A673 (cell line): ENCODE measurements at regions not wholly inside any gene's neighbourhood (a gene's known extent, or its start where the extent isn't known, plus 50 kb on each side); places are given as distances from the start of the nearest gene placed in this dataset.

ENCODE experiments used
- BruUV-seq: library from RNA; stranded (reverse); fragments of 400-500 nt; replicated peaks from 2 replicates; lab custom pipeline; 2021; lab: Mats Ljungman, UMichigan
- CTCF ChIA-PET: fragments of 300-600 bp; sonication (Branson Sonifier 250); formaldehyde crosslinking; loops from one replicate; lab custom pipeline; 2022; ENCODE audit warnings: antibody characterized with exemption; lab: Charles Lee
- POLR2A ChIA-PET: fragments of 300-600 bp; sonication (Branson Sonifier 250); formaldehyde crosslinking; loops from one replicate; lab custom pipeline; 2022; ENCODE audit warnings: antibody characterized with exemption; ENCODE audit not compliant: low non-redundant PET; lab: Charles Lee
- DNase-seq: peaks from one replicate; pipeline ENCODE4 v3.0.0-alpha.2; 2015; ENCODE audit warnings: low spot score
- H3K27ac ChIP-seq: fragments of 200-600 bp; sonication (generic); 2 replicates; pipeline ENCODE4 v1.5.1; 2016; ENCODE audit warnings: mixed run types, low read depth, mild to moderate bottlenecking, mixed read lengths, antibody characterized with exemption, low read length; ENCODE audit not compliant: poor library complexity, severe bottlenecking
- H3K27me3 ChIP-seq: fragments of 200-600 bp; sonication (generic); replicated peaks from 2 replicates; pipeline ENCODE4 v1.6.1; 2017; ENCODE audit warnings: mixed run types, low read depth, mild to moderate bottlenecking, mixed read lengths, antibody characterized with exemption, low read length; ENCODE audit not compliant: insufficient read depth, poor library complexity
- H3K36me3 ChIP-seq: fragments of 200-600 bp; sonication (generic); 2 replicates; pipeline ENCODE4 v1.6.1; 2016; ENCODE audit warnings: mixed run types, mild to moderate bottlenecking, mixed read lengths, antibody characterized with exemption, low read length; ENCODE audit not compliant: insufficient read depth, poor library complexity, severe bottlenecking
- H3K4me1 ChIP-seq: fragments of 200-600 bp; sonication (generic); 2 replicates; pipeline ENCODE4 v1.6.1; 2017; ENCODE audit warnings: mixed run types, mild to moderate bottlenecking, mixed read lengths, antibody characterized with exemption, low read length; ENCODE audit not compliant: insufficient read depth, poor library complexity, severe bottlenecking
- H3K4me3 ChIP-seq: fragments of 200-600 bp; sonication (generic); 2 replicates; pipeline ENCODE4 v1.5.1; 2016; ENCODE audit warnings: low read depth, mixed run types, mild to moderate bottlenecking, mixed read lengths, low read length; ENCODE audit not compliant: poor library complexity, severe bottlenecking
- H3K9me3 ChIP-seq: fragments of 200-600 bp; sonication (generic); 2 replicates; pipeline ENCODE4 v1.6.1; 2016; ENCODE audit warnings: mixed run types, low read depth, mild to moderate bottlenecking, mixed read lengths, antibody characterized with exemption, low read length; ENCODE audit not compliant: poor library complexity, severe bottlenecking
- EZH2 ChIP-seq: fragments of 200-600 bp; sonication (generic); IDR thresholded peaks from 2 replicates; pipeline ENCODE4 v1.6.1; 2017; ENCODE audit warnings: borderline replicate concordance, low read depth, mild to moderate bottlenecking, mixed read lengths, antibody characterized with exemption, low read length; ENCODE audit not compliant: poor library complexity, severe bottlenecking
- intact Hi-C: fragments of 100-400 bp; cut with micrococcal nuclease; formaldehyde crosslinking; loops from one replicate; pipeline ENCODE4 v1.10.0; 2022; ENCODE audit not compliant: unreplicated experiment
- TF ChIP-seq, protein P1 (sequence below): fragments of 300-800, 200-600 bp; sonication (generic); conservative IDR thresholded peaks from 2 replicates; pipeline ENCODE4 v1.5.1; 2017; ENCODE audit warnings: low read depth, mild to moderate bottlenecking, antibody characterized with exemption, low read length, moderate library complexity, mixed read lengths

DNA sequence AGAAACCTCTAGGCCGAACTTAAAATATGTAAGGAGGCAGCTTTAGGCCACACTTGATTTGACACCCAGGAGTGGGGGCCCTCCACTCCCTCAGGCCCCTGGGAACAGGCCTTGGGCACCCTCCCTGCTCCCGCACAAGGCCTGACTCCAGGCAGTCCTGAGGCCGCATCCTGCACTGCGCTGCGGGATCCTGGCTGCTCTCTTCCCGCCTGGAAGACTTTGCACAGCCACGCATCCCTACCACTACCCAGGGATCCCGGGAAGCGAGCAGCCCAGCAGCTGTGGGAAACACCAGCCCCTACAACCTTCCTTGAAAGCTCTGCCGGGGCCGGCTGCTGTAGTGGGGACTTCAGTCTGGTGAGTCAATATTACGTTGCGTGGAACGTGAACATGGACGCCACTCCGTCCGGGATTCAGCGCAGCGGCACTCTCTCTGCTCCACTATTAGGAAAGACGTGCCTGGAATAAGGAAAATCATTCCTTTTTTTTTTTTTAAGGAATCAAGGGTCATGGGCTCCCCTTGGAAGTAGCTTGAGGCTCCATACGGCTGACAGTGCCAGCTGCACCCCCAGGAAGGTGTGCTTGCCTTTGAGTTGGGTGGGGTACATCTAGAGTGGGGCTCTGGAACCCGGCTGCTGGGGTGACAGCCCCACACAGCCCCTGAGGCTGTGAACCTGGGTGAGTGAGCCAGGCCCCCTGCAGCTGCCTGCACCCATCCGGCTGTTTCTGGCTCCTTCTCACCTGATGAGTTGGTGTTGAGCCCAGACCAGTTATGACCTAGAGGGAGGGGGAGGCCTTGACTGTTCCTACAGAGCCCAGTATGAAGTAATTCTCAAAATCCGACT lies 119.2 kb upstream of the TMEM18 start:
- H3K9me3 ChIP-seq, result no peaks in the 10 kb centered on the region
- ChIA-PET CTCF (interaction anchor here (0.7 kb wide), 1 partner anchor 973 kb away, joined by 4 read pairs; no protein-coding TSS in a partner anchor), POLR2A (no interaction called here)

DNA sequence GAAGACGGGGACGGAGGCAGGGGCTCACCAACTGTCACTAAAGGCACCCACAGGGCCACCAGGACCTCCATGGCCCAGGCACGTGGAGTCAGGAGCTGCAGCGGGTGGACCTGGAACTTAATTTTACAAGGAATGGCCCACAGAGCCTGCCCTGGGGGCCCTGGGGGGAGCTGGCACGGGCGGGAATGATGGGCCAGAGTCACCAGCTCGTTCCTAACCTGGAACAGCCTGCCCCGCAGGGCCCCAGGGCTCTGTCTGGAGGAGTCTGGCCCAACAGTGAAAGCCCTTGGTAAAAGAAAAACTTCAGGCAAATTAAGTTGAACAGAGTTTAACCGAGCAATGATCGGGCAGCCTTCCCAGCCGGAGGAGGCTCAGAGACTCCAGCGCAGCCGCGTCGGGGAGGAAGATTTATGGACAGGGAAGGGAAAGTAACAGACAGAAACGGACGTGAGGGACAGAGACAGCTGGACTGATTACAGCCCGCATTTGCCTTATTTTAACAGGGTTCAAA lies 118.4 kb upstream of the TMEM18 start:
- H3K36me3 ChIP-seq, result no peaks in the 10 kb centered on the region
- no peaks in the 10 kb centered on the region for H3K9me3 ChIP-seq
- TF ChIP-seq, protein P1, sequence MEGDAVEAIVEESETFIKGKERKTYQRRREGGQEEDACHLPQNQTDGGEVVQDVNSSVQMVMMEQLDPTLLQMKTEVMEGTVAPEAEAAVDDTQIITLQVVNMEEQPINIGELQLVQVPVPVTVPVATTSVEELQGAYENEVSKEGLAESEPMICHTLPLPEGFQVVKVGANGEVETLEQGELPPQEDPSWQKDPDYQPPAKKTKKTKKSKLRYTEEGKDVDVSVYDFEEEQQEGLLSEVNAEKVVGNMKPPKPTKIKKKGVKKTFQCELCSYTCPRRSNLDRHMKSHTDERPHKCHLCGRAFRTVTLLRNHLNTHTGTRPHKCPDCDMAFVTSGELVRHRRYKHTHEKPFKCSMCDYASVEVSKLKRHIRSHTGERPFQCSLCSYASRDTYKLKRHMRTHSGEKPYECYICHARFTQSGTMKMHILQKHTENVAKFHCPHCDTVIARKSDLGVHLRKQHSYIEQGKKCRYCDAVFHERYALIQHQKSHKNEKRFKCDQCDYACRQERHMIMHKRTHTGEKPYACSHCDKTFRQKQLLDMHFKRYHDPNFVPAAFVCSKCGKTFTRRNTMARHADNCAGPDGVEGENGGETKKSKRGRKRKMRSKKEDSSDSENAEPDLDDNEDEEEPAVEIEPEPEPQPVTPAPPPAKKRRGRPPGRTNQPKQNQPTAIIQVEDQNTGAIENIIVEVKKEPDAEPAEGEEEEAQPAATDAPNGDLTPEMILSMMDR, result no peak
- no peak for TF ChIP-seq EZH2
- CTCF ChIA-PET, result no interaction called here
- no peak for DNase-seq
- H3K27ac ChIP-seq, result no peak overlapping the region
- BruUV-seq, result no TSS peak
- POLR2A ChIA-PET, result no interaction called here
- no peak overlapping the region for H3K4me3 ChIP-seq
- H3K27me3 ChIP-seq, result no peaks in the 10 kb centered on the region
- intact Hi-C loops, result no loop called here
- H3K4me1 ChIP-seq, result no peaks in the 10 kb centered on the region

More for the DNA sequence above, 119.2 kb upstream of the TMEM18 start:
- no peaks in the 10 kb centered on the region for H3K4me1 ChIP-seq
- no peak for TF ChIP-seq EZH2
- TF ChIP-seq, protein P1, result no peak
- H3K27me3 ChIP-seq, result no peaks in the 10 kb centered on the region
- DNase-seq, result no peak
- no peaks in the 10 kb centered on the region for H3K36me3 ChIP-seq
- intact Hi-C loops, result no loop called here
- BruUV-seq, result no TSS peak
- H3K27ac ChIP-seq, result no peak overlapping the region
- no peak overlapping the region for H3K4me3 ChIP-seq

DNA sequence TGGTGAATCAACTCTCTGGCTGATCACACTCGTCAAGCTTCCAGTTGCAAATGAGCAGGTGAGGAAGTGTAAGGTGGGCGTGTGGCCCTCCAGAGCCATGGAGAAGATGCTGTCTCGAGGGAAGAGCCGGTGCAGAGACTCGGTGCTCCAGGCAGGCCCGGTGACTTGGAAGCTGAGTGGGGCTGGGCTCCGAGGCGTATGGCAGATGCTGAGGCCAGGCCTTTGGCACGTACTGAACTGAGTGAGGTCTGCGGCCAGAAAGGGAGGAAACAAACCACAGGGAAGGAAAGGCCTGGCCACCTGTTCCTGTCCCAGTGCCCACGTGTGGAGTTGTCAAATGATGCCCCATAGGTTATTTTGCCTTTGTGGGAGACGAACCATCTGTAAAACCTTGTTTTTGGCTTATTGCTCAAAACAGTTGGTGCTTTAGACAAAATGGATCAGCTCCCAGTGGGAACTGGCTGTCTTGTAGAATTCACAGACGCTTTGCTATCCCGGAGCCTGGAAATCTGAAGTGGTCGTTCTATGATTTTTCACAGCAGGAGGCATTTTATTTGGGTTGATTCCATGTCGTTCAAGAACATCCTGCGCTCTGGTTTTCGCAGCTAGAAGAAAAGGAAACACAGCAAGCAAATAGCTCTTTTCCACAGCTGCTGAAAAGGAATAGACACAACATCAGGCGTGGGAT lies 117.5 kb upstream of the TMEM18 start:
- DNase-seq, result peak; percentile 5
- intact Hi-C loops, result no loop called here
- TF ChIP-seq, protein P1, result no peak
- no peak for TF ChIP-seq EZH2
- Histone ChIP-seq H3K36me3 (no peaks in the 10 kb centered on the region), H3K9me3 (no peaks in the 10 kb centered on the region), H3K4me3 (no peak overlapping the region), H3K27ac (no peak overlapping the region), H3K4me1 (no peaks in the 10 kb centered on the region), H3K27me3 (no peaks in the 10 kb centered on the region)
- BruUV-seq, result no TSS peak
- ChIA-PET CTCF (no interaction called here), POLR2A (no interaction called here)
